HepG2 (cell line): ENCODE measurements at regions not wholly inside any gene's neighbourhood (a gene's known extent, or its start where the extent isn't known, plus 50 kb on each side); places are given as distances from the start of the nearest gene placed in this dataset.

Experiments
- ATAC-seq: fragments of 200-7000 bp; cut with Tn5 transposase; 3 replicates; pipeline ENCODE4 v1.9.1; 2020; ENCODE audit warnings: mild to moderate bottlenecking, moderate library complexity
- BruUV-seq: library from RNA; stranded (reverse); fragments of 400-500 nt; replicated peaks from 2 replicates; lab custom pipeline; 2021; lab: Mats Ljungman, UMichigan
- CTCF ChIA-PET: fragments of 300-600 bp; formaldehyde crosslinking; extraction: SDS; loops from one replicate; lab custom pipeline; 2021; ENCODE audit warnings: low total read pairs, inconsistent platforms, low intra/inter-chr PET ratio; lab: Yijun Ruan, JAX
- POLR2A ChIA-PET: fragments of 350-600 bp; sonication (Branson Sonifier 250); formaldehyde crosslinking; loops from one replicate; lab custom pipeline; 2020; ENCODE audit warnings: antibody characterized with exemption, inconsistent platforms; lab: Yijun Ruan, JAX
- DNase-seq: peaks from one replicate; pipeline ENCODE4 v3.0.0-alpha.2; 2015; ENCODE audit warnings: low spot score
- FAIRE-seq: peaks from 3 replicates; lab custom pipeline; 2011; peaks lifted over from hg19 to GRCh38; lab: Jason Lieb, UNC
- H2AFZ ChIP-seq: one replicate; pipeline ENCODE4 v1.6.1; 2011; ENCODE audit warnings: low read length, inconsistent platforms
- H3K27ac ChIP-seq: fragments of 300-600 bp; 3 replicates; pipeline ENCODE4 v1.8.0; 2011; ENCODE audit warnings: mixed run types, mild to moderate bottlenecking, mixed read lengths, low read length, inconsistent platforms; ENCODE audit not compliant: insufficient read depth; ENCODE audit errors: extremely low read length
- H3K27me3 ChIP-seq, 2 experiments: fragments of 200-600 bp in 1 of 2; 2 replicates in 1 of 2; 3 replicates in 1 of 2; pipeline versions ENCODE4 v1.6.0 to v1.8.0; 2011; ENCODE audit warnings: low read length in 2 of 2, mild to moderate bottlenecking in 2 of 2, moderate library complexity in 2 of 2, inconsistent platforms in 1 of 2; ENCODE audit not compliant: insufficient read depth in 2 of 2, control insufficient read depth in 1 of 2
- H3K36me3 ChIP-seq, 2 experiments: fragments of 200-600 bp in 1 of 2; replicated peaks in 1 of 2; 2 replicates in 1 of 2; 3 replicates in 1 of 2; pipeline versions ENCODE4 v1.5.1 to v1.8.0; 2011; ENCODE audit warnings: low read length in 2 of 2, inconsistent platforms in 1 of 2; ENCODE audit not compliant: insufficient read depth in 2 of 2, control insufficient read depth in 1 of 2
- H3K4me1 ChIP-seq: 2 replicates; pipeline ENCODE4 v1.5.1; 2012; ENCODE audit warnings: low read length, inconsistent platforms; ENCODE audit not compliant: insufficient read depth
- H3K4me2 ChIP-seq: 2 replicates; pipeline ENCODE4 v1.6.0; 2011; ENCODE audit warnings: low read depth, low read length, inconsistent platforms
- H3K4me3 ChIP-seq, 3 experiments: fragments of 200-600 bp in 1 of 3; sonication (generic), shearing (Covaris generic) in 1 of 3; replicated peaks in 1 of 3; 2 replicates each; pipeline ENCODE4 v1.5.1; 2011 to 2016; ENCODE audit warnings: low read length in 3 of 3, inconsistent platforms in 2 of 3, low read depth in 2 of 3, mild to moderate bottlenecking in 2 of 3, control low read depth in 1 of 3, mixed read lengths in 1 of 3; ENCODE audit not compliant: insufficient read depth in 1 of 3
- H3K79me2 ChIP-seq: one replicate; pipeline ENCODE4 v1.6.1; 2011; ENCODE audit warnings: low read length, inconsistent platforms; ENCODE audit not compliant: insufficient read depth
- H3K9ac ChIP-seq: 2 replicates; pipeline ENCODE4 v1.6.0; 2011; ENCODE audit warnings: mild to moderate bottlenecking, low read depth, low read length, inconsistent platforms; ENCODE audit not compliant: insufficient read depth
- H3K9me3 ChIP-seq: 2 replicates; pipeline ENCODE4 v1.5.1; 2012; ENCODE audit warnings: mild to moderate bottlenecking, low read length
- H4K20me1 ChIP-seq: 2 replicates; pipeline ENCODE4 v1.6.0; 2011; ENCODE audit warnings: inconsistent platforms, mild to moderate bottlenecking, low read length, moderate library complexity; ENCODE audit not compliant: insufficient read depth
- AGO1 ChIP-seq: fragments of 200-400 bp; formaldehyde crosslinking; IDR thresholded peaks from 2 replicates; pipeline ENCODE4 v1.6.1; 2017; ENCODE audit warnings: mild to moderate bottlenecking, low read depth, low read length, moderate library complexity; ENCODE audit not compliant: poor library complexity, severe bottlenecking
- KDM2A ChIP-seq: sonication (generic); formaldehyde crosslinking; IDR thresholded peaks from 2 replicates; pipeline ENCODE4 v1.4.0; 2020; ENCODE audit warnings: low read depth, missing genetic modification reagents, borderline replicate concordance
- KDM6A ChIP-seq: IDR thresholded peaks from 2 replicates; pipeline ENCODE4 v1.6.1; 2016; ENCODE audit warnings: low read depth
- MATR3 ChIP-seq: sonication (generic); formaldehyde crosslinking; IDR thresholded peaks from 2 replicates; pipeline ENCODE4 v1.4.0; 2020; ENCODE audit warnings: missing genetic modification reagents
- NFKBIZ ChIP-seq: IDR thresholded peaks from 2 replicates; pipeline ENCODE4 v1.6.1; 2018; ENCODE audit warnings: missing genetic modification reagents, missing compliant biosample characterization
- U2AF1 ChIP-seq: fragments of 200-400 bp; formaldehyde crosslinking; optimal IDR thresholded peaks from 2 replicates; pipeline ENCODE3; 2017; ENCODE audit warnings: mild to moderate bottlenecking, low read depth, low read length
- ZNF674 ChIP-seq: sonication (generic); formaldehyde crosslinking; IDR thresholded peaks from 2 replicates; pipeline ENCODE4 v1.5.0; 2020; ENCODE audit warnings: low read depth, mild to moderate bottlenecking, missing genetic modification reagents
- ZNF709 ChIP-seq: sonication (generic); formaldehyde crosslinking; IDR thresholded peaks from 2 replicates; pipeline ENCODE4 v1.5.0; 2020; ENCODE audit warnings: mild to moderate bottlenecking, missing genetic modification reagents
- WGBS: methylation state at CpG from one replicate; pipeline ENCODE4 v1.1.6; 2017; ENCODE audit warnings: low lambda C conversion rate; 5-methylcytosine and 5-hydroxymethylcytosine counted together
- in situ Hi-C: cut with HindIII; loops from 2 replicates; pipeline ENCODE4 v1.10.0; 2017; ENCODE audit warnings: low pct_unique_long_range_greater_than_20kb; ENCODE audit not compliant: extremely low pct_ligation_motif_present
- intact Hi-C: fragments of 100-400 bp; cut with micrococcal nuclease; formaldehyde crosslinking; loops from one replicate; pipeline ENCODE4 v1.10.0; 2022; ENCODE audit not compliant: unreplicated experiment
- TF ChIP-seq, protein P1 (sequence below): sonication (generic); formaldehyde crosslinking; IDR thresholded peaks from 2 replicates; pipeline ENCODE4 v1.8.0; 2023; ENCODE audit warnings: mild to moderate bottlenecking, missing genetic modification reagents
- TF ChIP-seq, protein P2 (sequence below): IDR thresholded peaks from 2 replicates; pipeline ENCODE4 v1.6.1; 2012; ENCODE audit warnings: inconsistent platforms
- TF ChIP-seq, protein P3 (sequence below): sonication (generic); formaldehyde crosslinking; IDR thresholded peaks from 2 replicates; pipeline ENCODE4 v1.4.0; 2020; ENCODE audit warnings: mild to moderate bottlenecking, low read depth, missing genetic modification reagents
- TF ChIP-seq, protein P4 (sequence below): sonication (generic); formaldehyde crosslinking; IDR thresholded peaks from 2 replicates; pipeline ENCODE4 v1.5.0; 2020; ENCODE audit warnings: missing genetic modification reagents
- TF ChIP-seq, protein P5 (sequence below): sonication (generic); formaldehyde crosslinking; IDR thresholded peaks from 2 replicates; pipeline ENCODE4 v1.4.0; 2020; ENCODE audit warnings: missing genetic modification reagents

DNA sequence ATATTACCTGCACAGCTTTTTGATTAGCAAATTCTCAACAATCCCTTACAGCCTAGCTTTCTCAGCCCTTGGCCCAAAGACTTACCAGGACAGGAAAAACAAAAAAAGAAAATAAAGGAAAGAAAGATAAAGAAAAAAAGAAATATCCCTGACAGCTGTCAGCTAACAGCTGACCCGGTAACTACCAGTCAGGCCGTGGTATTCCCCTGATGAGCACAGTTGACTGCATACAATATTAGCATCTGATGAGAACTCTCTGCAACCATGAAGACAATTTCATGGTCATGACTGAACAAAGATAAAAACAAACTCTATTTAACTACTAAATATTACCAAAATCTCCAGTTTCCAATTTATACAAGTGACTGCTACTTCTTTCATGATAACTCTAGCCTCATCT lies 798.8 kb downstream of the PLA2G4A start:
- DNase-seq (no peak), FAIRE-seq (no peak), ATAC-seq (no peak)
- BruUV-seq: no TSS peak
- in situ Hi-C loops (no loop called here), intact Hi-C loops (no loop called here)
- peaks cover 29% of the 10 kb centered on the region for H3K9me3 ChIP-seq
- H3K4me3 ChIP-seq: no peak overlapping the region
- ChIA-PET CTCF (no interaction called here), POLR2A (no interaction called here)
- TF ChIP-seq KDM2A (CRISPR knock-in tag) (no peak), KDM6A (CRISPR knock-in tag) (no peak), ZNF709 (CRISPR knock-in tag) (no peak)
- TF ChIP-seq, protein P1, sequence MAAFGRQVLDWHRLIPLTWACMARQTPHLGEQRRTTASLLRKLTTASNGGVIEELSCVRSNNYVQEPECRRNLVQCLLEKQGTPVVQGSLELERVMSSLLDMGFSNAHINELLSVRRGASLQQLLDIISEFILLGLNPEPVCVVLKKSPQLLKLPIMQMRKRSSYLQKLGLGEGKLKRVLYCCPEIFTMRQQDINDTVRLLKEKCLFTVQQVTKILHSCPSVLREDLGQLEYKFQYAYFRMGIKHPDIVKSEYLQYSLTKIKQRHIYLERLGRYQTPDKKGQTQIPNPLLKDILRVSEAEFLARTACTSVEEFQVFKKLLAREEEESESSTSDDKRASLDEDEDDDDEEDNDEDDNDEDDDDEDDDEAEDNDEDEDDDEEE (CRISPR knock-in tag): no peak
- TF ChIP-seq, protein P2, sequence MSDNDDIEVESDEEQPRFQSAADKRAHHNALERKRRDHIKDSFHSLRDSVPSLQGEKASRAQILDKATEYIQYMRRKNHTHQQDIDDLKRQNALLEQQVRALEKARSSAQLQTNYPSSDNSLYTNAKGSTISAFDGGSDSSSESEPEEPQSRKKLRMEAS: no peak
- H3K79me2 ChIP-seq: no peaks in the 10 kb centered on the region
- no peak overlapping the region for H2AFZ ChIP-seq
- WGBS: 4% methylated on average over 2 of the region's 2 CpGs
- no peaks in the 10 kb centered on the region for H3K4me1 ChIP-seq
- H3K27me3 ChIP-seq: no peaks in the 10 kb centered on the region
- H4K20me1 ChIP-seq: no peaks in the 10 kb centered on the region
- H3K36me3 ChIP-seq: no peaks in the 10 kb centered on the region
- no peak overlapping the region for H3K4me2 ChIP-seq
- no peak overlapping the region for H3K27ac ChIP-seq
- no peak overlapping the region for H3K9ac ChIP-seq

DNA sequence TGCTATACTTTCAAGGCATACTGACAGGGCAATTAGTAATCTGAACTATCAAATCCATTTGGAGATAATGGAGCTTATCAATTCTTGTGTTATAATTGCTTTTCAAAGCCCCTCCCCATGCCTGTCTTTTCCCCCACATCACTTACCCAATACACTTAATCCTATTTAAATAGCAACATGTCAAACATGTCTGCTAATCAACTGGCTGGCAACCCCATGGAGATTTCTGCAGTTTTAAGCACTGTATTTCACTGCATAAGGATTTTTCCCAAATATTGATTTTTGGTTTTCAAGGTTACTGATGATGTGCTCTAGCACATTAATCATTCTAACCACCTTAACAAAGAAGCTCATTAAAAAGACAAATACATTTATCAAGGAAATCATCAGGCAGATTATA lies 800.3 kb downstream of the PLA2G4A start:
- Histone ChIP-seq H3K4me3 (no peak overlapping the region), H3K9ac (no peak overlapping the region), H2AFZ (no peak overlapping the region), H3K9me3 (peaks cover 29% of the 10 kb centered on the region), H3K27ac (no peak overlapping the region), H3K4me1 (no peaks in the 10 kb centered on the region), H3K4me2 (no peak overlapping the region), H3K27me3 (no peaks in the 10 kb centered on the region), H3K36me3 (no peaks in the 10 kb centered on the region), H4K20me1 (no peaks in the 10 kb centered on the region), H3K79me2 (no peaks in the 10 kb centered on the region)
- FAIRE-seq (no peak), ATAC-seq (no peak), DNase-seq (no peak)
- ChIA-PET CTCF (no interaction called here), POLR2A (no interaction called here)
- intact Hi-C loops: no loop called here
- TF ChIP-seq, protein P3, sequence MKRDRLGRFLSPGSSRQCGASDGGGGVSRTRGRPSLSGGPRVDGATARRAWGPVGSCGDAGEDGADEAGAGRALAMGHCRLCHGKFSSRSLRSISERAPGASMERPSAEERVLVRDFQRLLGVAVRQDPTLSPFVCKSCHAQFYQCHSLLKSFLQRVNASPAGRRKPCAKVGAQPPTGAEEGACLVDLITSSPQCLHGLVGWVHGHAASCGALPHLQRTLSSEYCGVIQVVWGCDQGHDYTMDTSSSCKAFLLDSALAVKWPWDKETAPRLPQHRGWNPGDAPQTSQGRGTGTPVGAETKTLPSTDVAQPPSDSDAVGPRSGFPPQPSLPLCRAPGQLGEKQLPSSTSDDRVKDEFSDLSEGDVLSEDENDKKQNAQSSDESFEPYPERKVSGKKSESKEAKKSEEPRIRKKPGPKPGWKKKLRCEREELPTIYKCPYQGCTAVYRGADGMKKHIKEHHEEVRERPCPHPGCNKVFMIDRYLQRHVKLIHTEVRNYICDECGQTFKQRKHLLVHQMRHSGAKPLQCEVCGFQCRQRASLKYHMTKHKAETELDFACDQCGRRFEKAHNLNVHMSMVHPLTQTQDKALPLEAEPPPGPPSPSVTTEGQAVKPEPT: no peak
- TF ChIP-seq ZNF674: no peak
- no peak for TF ChIP-seq MATR3 (CRISPR knock-in tag)
- no peak for TF ChIP-seq NFKBIZ (CRISPR knock-in tag)
- TF ChIP-seq U2AF1: no peak
- TF ChIP-seq AGO1: no peak
- TF ChIP-seq, protein P4, sequence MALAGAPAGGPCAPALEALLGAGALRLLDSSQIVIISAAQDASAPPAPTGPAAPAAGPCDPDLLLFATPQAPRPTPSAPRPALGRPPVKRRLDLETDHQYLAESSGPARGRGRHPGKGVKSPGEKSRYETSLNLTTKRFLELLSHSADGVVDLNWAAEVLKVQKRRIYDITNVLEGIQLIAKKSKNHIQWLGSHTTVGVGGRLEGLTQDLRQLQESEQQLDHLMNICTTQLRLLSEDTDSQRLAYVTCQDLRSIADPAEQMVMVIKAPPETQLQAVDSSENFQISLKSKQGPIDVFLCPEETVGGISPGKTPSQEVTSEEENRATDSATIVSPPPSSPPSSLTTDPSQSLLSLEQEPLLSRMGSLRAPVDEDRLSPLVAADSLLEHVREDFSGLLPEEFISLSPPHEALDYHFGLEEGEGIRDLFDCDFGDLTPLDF: no peak
- TF ChIP-seq, protein P5, sequence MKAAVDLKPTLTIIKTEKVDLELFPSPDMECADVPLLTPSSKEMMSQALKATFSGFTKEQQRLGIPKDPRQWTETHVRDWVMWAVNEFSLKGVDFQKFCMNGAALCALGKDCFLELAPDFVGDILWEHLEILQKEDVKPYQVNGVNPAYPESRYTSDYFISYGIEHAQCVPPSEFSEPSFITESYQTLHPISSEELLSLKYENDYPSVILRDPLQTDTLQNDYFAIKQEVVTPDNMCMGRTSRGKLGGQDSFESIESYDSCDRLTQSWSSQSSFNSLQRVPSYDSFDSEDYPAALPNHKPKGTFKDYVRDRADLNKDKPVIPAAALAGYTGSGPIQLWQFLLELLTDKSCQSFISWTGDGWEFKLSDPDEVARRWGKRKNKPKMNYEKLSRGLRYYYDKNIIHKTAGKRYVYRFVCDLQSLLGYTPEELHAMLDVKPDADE: no peak
- in situ Hi-C loops: no loop called here
- BruUV-seq: no TSS peak
